Right lobe of liver (tissue), 6 donors: ENCODE measurements at regions not wholly inside any gene's neighbourhood (a gene's known extent, or its start where the extent isn't known, plus 50 kb on each side); places are given as distances from the start of the nearest gene placed in this dataset.

Experiments used
- ATAC-seq, 4 donors: fragments of 200-7000 bp; cut with Tn5 transposase; one replicate each; pipeline ENCODE4 v1.9.1; 2020; ENCODE audit warnings: mild to moderate bottlenecking in 4 of 4, moderate library complexity in 4 of 4
- DNase-seq, 3 donors: peaks; one replicate each; pipeline ENCODE4 v3.0.0-alpha.2; 2020
- H3K27ac ChIP-seq, 3 donors: fragments of 200-600 bp; one replicate each; pipeline ENCODE4 v1.8.0; 2022
- H3K27me3 ChIP-seq, 2 donors: fragments of 200-600 bp; one replicate each; pipeline ENCODE4 v1.8.0; 2022
- H3K36me3 ChIP-seq, 4 donors: fragments of 200-600 bp; sonication (generic) in 1 of 4; one replicate each; pipeline versions ENCODE4 v1.5.1 to v1.8.0; 2017 to 2022; ENCODE audit warnings: control low read depth in 1 of 4
- H3K4me1 ChIP-seq, 4 donors: fragments of 200-600 bp; sonication (generic) in 1 of 4; one replicate each; pipeline versions ENCODE4 v1.5.1 to v1.8.0; 2017 to 2022; ENCODE audit warnings: control low read depth in 1 of 4
- H3K4me3 ChIP-seq, 3 donors: fragments of 200-600 bp; one replicate each; pipeline ENCODE4 v1.8.0; 2022
- H3K9me3 ChIP-seq, 4 donors: fragments of 200-600 bp; sonication (generic) in 1 of 4; one replicate each; pipeline versions ENCODE4 v1.5.1 to v1.8.0; 2017 to 2022; ENCODE audit warnings: control low read depth in 1 of 4
- CTCF ChIP-seq, 4 donors: fragments of 200-600 bp in 3 of 4; fragments of 450-650 bp in 1 of 4; IDR thresholded peaks; one replicate each; pipeline versions ENCODE4 v1.5.1 to v1.8.0; 2016 to 2022; ENCODE audit warnings: antibody characterized with exemption in 4 of 4, mild to moderate bottlenecking in 2 of 4
- POLR2A ChIP-seq: fragments of 450-650 bp; IDR thresholded peaks from one replicate; pipeline ENCODE4 v1.6.1; 2017; ENCODE audit warnings: antibody characterized with exemption, mild to moderate bottlenecking
- WGBS: methylation state at CpG from one replicate; pipeline ENCODE4 v1.1.6; 2018; ENCODE audit warnings: low coverage, low lambda C conversion rate; ENCODE audit not compliant: insufficient coverage; ENCODE audit errors: missing lambda C conversion rate; 5-methylcytosine and 5-hydroxymethylcytosine counted together
- intact Hi-C, 2 donors: fragments of 100-400 bp; cut with DNase I; formaldehyde crosslinking; loops; one replicate each; pipeline versions ENCODE4 v1.11.2 to v1.14.1; 2022
- donor health status: DM: no; HTN: yes; CAD: no.
- donor health status: DM: no; HTN: no; CAD: no.
- donor health status: DM: no; HTN: no; CAD: no.
- donor health status: DM: no; HTN: yes; CAD: no.
- donor health status: DM: no; HTN: yes; CAD: no.

- ATAC-seq (no peak), DNase-seq (no peak)
- no peak overlapping the region for H3K4me3 ChIP-seq
- H3K27ac ChIP-seq: no peak overlapping the region
- WGBS: 17% methylated on average over 1 of the region's 1 CpG
- no peak for TF ChIP-seq CTCF (IDR thresholded peaks at IDR 0.05)
- no peak for TF ChIP-seq POLR2A
- intact Hi-C loops: no loop called here
- no peaks in the 10 kb centered on the region for H3K4me1 ChIP-seq
- H3K9me3 ChIP-seq: no peaks in the 10 kb centered on the region
- no peaks in the 10 kb centered on the region for H3K36me3 ChIP-seq
- no peaks in the 10 kb centered on the region for H3K27me3 ChIP-seq
These were observed 243.0 kb upstream of the VWC2 start for GRCh38 chr7:49530481-49530880.

- no peaks in the 10 kb centered on the region for H3K27me3 ChIP-seq
- DNase-seq (no peak), ATAC-seq (peak in 1 of 4 donors; percentile 11)
- no peak for TF ChIP-seq CTCF (IDR thresholded peaks at IDR 0.05)
- TF ChIP-seq POLR2A: no peak
- H3K9me3 ChIP-seq: no peaks in the 10 kb centered on the region
- intact Hi-C loops: no loop called here
- H3K27ac ChIP-seq: no peak overlapping the region
- WGBS: 29% methylated on average over 1 of the region's 8 CpGs
- no peak overlapping the region for H3K4me3 ChIP-seq
- H3K4me1 ChIP-seq: no peaks in the 10 kb centered on the region
- no peaks in the 10 kb centered on the region for H3K36me3 ChIP-seq
These were observed 209.6 kb upstream of the VWC2 start for GRCh38 chr7:49563693-49564378.

- TF ChIP-seq CTCF (IDR thresholded peaks at IDR 0.05): no peak
- TF ChIP-seq POLR2A: no peak
- intact Hi-C loops: no loop called here
- no peak for ATAC-seq
- 65% methylated on average over 2 of the region's 2 CpGs for WGBS
- no peaks in the 10 kb centered on the region for H3K36me3 ChIP-seq
- no peaks in the 10 kb centered on the region for H3K9me3 ChIP-seq
- H3K27ac ChIP-seq: no peak overlapping the region
- H3K4me1 ChIP-seq: no peaks in the 10 kb centered on the region
- H3K27me3 ChIP-seq: no peaks in the 10 kb centered on the region
- no peak for DNase-seq
- no peak overlapping the region for H3K4me3 ChIP-seq
These were observed 209.1 kb upstream of the VWC2 start for GRCh38 chr7:49564379-49564714.

GRCh38 chr7:49577576-49577975 lies 195.9 kb upstream of the VWC2 start:
- DNase-seq (no peak), ATAC-seq (no peak)
- no peaks in the 10 kb centered on the region for H3K9me3 ChIP-seq
- H3K36me3 ChIP-seq: no peaks in the 10 kb centered on the region
- TF ChIP-seq POLR2A (no peak), CTCF (IDR thresholded peaks at IDR 0.05) (no peak)
- intact Hi-C loops: no loop called here
- no peak overlapping the region for H3K4me3 ChIP-seq
- no peaks in the 10 kb centered on the region for H3K4me1 ChIP-seq
- H3K27me3 ChIP-seq: no peaks in the 10 kb centered on the region
- no peak overlapping the region for H3K27ac ChIP-seq

GRCh38 chr7:49579408-49579807 lies 194.0 kb upstream of the VWC2 start:
- no peaks in the 10 kb centered on the region for H3K9me3 ChIP-seq
- WGBS: 63% methylated on average over 1 of the region's 13 CpGs
- intact Hi-C loops: no loop called here
- TF ChIP-seq POLR2A (no peak), CTCF (IDR thresholded peaks at IDR 0.05) (no peak)
- DNase-seq: no peak
- H3K4me3 ChIP-seq: no peak overlapping the region
- ATAC-seq: no peak
- H3K27me3 ChIP-seq: no peaks in the 10 kb centered on the region
- H3K27ac ChIP-seq: no peak overlapping the region
- H3K4me1 ChIP-seq: no peaks in the 10 kb centered on the region
- no peaks in the 10 kb centered on the region for H3K36me3 ChIP-seq
